GM12878 (cell line): ENCODE measurements at regions not wholly inside any gene's neighbourhood (a gene's known extent, or its start where the extent isn't known, plus 50 kb on each side); places are given as distances from the start of the nearest gene placed in this dataset.

Source experiments
- ATAC-seq: fragments of 200-7000 bp; cut with Tn5 transposase; 3 replicates; pipeline ENCODE4 v1.9.1; 2020; ENCODE audit warnings: mild to moderate bottlenecking, moderate library complexity
- BruUV-seq: library from RNA; stranded (reverse); fragments of 400-500 nt; replicated peaks from 2 replicates; lab custom pipeline; 2021; lab: Mats Ljungman, UMichigan
- CTCF ChIA-PET: fragments of 300-600 bp; sonication (Branson Sonifier 250); formaldehyde crosslinking; extraction: SDS; loops from one replicate; lab custom pipeline; 2021; ENCODE audit warnings: inconsistent platforms; lab: Yijun Ruan, JAX
- POLR2A ChIA-PET: fragments of 350-600 bp; formaldehyde crosslinking; extraction: SDS; loops from one replicate; lab custom pipeline; 2021; ENCODE audit warnings: inconsistent platforms; lab: Charles Lee
- RAD21 ChIA-PET: fragments of 300-600 bp; sonication (Branson Sonifier 250); formaldehyde crosslinking; loops from one replicate; lab custom pipeline; 2023; ENCODE audit warnings: antibody characterized with exemption; ENCODE audit not compliant: unreplicated experiment; lab: Charles Lee
- SMC1A ChIA-PET: fragments of 300-600 bp; sonication (Branson Sonifier 250); formaldehyde crosslinking; loops from one replicate; lab custom pipeline; 2023; ENCODE audit not compliant: unreplicated experiment, uncharacterized antibody; lab: Charles Lee
- DNase-seq: peaks from one replicate; pipeline ENCODE4 v3.0.0-alpha.2; 2011; ENCODE audit warnings: low read depth, low spot score
- FAIRE-seq: peaks from 3 replicates; lab custom pipeline; 2011; peaks lifted over from hg19 to GRCh38; lab: Jason Lieb, UNC
- H2AFZ ChIP-seq: 2 replicates; pipeline ENCODE4 v1.6.0; 2011; ENCODE audit warnings: low read depth, low read length, control low read depth; ENCODE audit not compliant: control insufficient read depth
- H3K27ac ChIP-seq: 2 replicates; pipeline ENCODE4 v1.5.1; 2011; ENCODE audit warnings: control low read depth; ENCODE audit not compliant: control insufficient read depth, insufficient read depth
- H3K27me3 ChIP-seq, 2 experiments: replicated peaks in 1 of 2; 2 replicates each; pipeline versions ENCODE4 v1.6.0 to v1.6.1; 2011; ENCODE audit warnings: low read length in 1 of 2; ENCODE audit not compliant: control insufficient read depth in 2 of 2, insufficient read depth in 2 of 2
- H3K36me3 ChIP-seq, 2 experiments: 2 replicates each; pipeline ENCODE4 v1.5.1; 2011; ENCODE audit warnings: low read length in 1 of 2; ENCODE audit not compliant: control insufficient read depth in 2 of 2, insufficient read depth in 2 of 2
- H3K4me1 ChIP-seq: 2 replicates; pipeline ENCODE4 v1.6.1; 2011; ENCODE audit warnings: mild to moderate bottlenecking, low read length, moderate library complexity, mixed read lengths; ENCODE audit not compliant: control insufficient read depth, insufficient read depth
- H3K4me2 ChIP-seq: 2 replicates; pipeline ENCODE4 v1.6.0; 2011; ENCODE audit warnings: control low read depth; ENCODE audit not compliant: control insufficient read depth, insufficient read depth
- H3K4me3 ChIP-seq: fragments of 200-600 bp; sonication (generic); 2 replicates; pipeline ENCODE4 v1.5.1; 2016
- H3K79me2 ChIP-seq: 2 replicates; pipeline ENCODE4 v1.6.0; 2011; ENCODE audit warnings: low read length; ENCODE audit not compliant: control insufficient read depth, insufficient read depth
- H3K9ac ChIP-seq: 2 replicates; pipeline ENCODE4 v1.8.0; 2011; ENCODE audit warnings: low read length, control low read depth, mixed read lengths; ENCODE audit not compliant: control insufficient read depth, insufficient read depth
- H3K9me3 ChIP-seq: replicated peaks from 3 replicates; pipeline ENCODE4 v1.5.1; 2011; ENCODE audit warnings: mild to moderate bottlenecking, low read length; ENCODE audit not compliant: control insufficient read depth, insufficient read depth
- H4K20me1 ChIP-seq: 2 replicates; pipeline ENCODE4 v1.6.0; 2011; ENCODE audit not compliant: control insufficient read depth, insufficient read depth
- CHD1 ChIP-seq: IDR thresholded peaks from 2 replicates; pipeline ENCODE4 v1.6.1; 2012; ENCODE audit warnings: low read depth, low read length, improper control_type of control experiment
- MEF2B ChIP-seq: fragments of 450-650 bp; IDR thresholded peaks from 2 replicates; pipeline ENCODE4 v1.6.1; 2018; ENCODE audit warnings: mild to moderate bottlenecking, moderate library complexity; ENCODE audit not compliant: partially characterized antibody, poor library complexity, severe bottlenecking
- ZNF207 ChIP-seq: fragments of 450-650 bp; IDR thresholded peaks from 2 replicates; pipeline ENCODE4 v1.6.1; 2014; ENCODE audit warnings: antibody characterized with exemption, mild to moderate bottlenecking, borderline replicate concordance
- WGBS: methylation state at CpG from one replicate; pipeline ENCODE4 v1.1.6; 2016; ENCODE audit warnings: low lambda C conversion rate; ENCODE audit not compliant: insufficient replicate concordance, insufficient coverage; ENCODE audit errors: missing lambda C conversion rate; 5-methylcytosine and 5-hydroxymethylcytosine counted together
- in situ Hi-C: fragments of 300-500 bp; cut with MboI; formaldehyde crosslinking; loops from 9 replicates; pipeline ENCODE4 v1.14.3; 2018; ENCODE audit warnings: mixed read lengths
- intact Hi-C: fragments of 100-400 bp; cut with micrococcal nuclease; formaldehyde crosslinking; loops from one replicate; pipeline ENCODE4 v1.14.2; 2022; ENCODE audit not compliant: unreplicated experiment
- TF ChIP-seq, protein P1 (sequence below): fragments of 450-650 bp; IDR thresholded peaks from 2 replicates; pipeline ENCODE4 v1.6.1; 2016; ENCODE audit warnings: mild to moderate bottlenecking
- TF ChIP-seq, protein P2 (sequence below): fragments of 450-650 bp; formaldehyde crosslinking; IDR thresholded peaks from 2 replicates; pipeline ENCODE4 v1.4.0; 2020; ENCODE audit warnings: mild to moderate bottlenecking, moderate library complexity

DNA sequence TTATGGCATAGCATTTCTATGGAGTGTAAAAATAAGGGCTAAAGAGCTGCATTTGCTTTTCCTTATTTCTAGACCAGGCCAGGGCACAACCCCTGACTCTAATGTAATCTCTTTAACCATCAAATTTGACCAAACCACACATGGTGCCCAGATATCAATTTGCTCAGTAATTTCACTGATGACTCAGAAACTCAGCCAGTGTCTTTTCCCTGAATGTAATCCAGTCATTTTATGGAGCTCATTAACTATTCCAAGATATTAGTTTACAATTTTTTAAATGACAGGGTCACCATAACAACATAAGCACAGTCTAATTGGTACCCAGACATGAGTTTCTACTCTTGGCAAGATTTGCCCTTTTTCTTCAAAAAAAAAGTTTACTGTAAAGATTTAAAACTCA is 270.8 kb upstream of the AGAP1 start:
- ChIA-PET POLR2A (no interaction called here), RAD21 (no interaction called here), CTCF (no interaction called here), SMC1A (no interaction called here)
- ATAC-seq (no peak), FAIRE-seq (no peak)
- Histone ChIP-seq H3K9ac (no peak overlapping the region), H3K27ac (no peak overlapping the region), H3K4me3 (no peak overlapping the region), H4K20me1 (no peaks in the 10 kb centered on the region), H3K4me1 (no peaks in the 10 kb centered on the region), H2AFZ (no peak overlapping the region), H3K36me3 (no peaks in the 10 kb centered on the region)
- in situ Hi-C loops: no loop called here
- BruUV-seq: no TSS peak
- TF ChIP-seq CHD1 (no peak), ZNF207 (no peak), MEF2B (no peak)
- TF ChIP-seq, protein P1, sequence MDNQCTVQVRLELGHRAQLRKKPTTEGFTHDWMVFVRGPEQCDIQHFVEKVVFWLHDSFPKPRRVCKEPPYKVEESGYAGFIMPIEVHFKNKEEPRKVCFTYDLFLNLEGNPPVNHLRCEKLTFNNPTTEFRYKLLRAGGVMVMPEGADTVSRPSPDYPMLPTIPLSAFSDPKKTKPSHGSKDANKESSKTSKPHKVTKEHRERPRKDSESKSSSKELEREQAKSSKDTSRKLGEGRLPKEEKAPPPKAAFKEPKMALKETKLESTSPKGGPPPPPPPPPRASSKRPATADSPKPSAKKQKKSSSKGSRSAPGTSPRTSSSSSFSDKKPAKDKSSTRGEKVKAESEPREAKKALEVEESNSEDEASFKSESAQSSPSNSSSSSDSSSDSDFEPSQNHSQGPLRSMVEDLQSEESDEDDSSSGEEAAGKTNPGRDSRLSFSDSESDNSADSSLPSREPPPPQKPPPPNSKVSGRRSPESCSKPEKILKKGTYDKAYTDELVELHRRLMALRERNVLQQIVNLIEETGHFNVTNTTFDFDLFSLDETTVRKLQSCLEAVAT: no peak
- TF ChIP-seq, all 136 proteins: peak for 0
- H3K27me3 ChIP-seq: no peaks in the 10 kb centered on the region
- DNase-seq: no peak
- H3K79me2 ChIP-seq: no peaks in the 10 kb centered on the region
- no peaks in the 10 kb centered on the region for H3K9me3 ChIP-seq
- no peak overlapping the region for H3K4me2 ChIP-seq
- intact Hi-C loops: no loop called here

DNA sequence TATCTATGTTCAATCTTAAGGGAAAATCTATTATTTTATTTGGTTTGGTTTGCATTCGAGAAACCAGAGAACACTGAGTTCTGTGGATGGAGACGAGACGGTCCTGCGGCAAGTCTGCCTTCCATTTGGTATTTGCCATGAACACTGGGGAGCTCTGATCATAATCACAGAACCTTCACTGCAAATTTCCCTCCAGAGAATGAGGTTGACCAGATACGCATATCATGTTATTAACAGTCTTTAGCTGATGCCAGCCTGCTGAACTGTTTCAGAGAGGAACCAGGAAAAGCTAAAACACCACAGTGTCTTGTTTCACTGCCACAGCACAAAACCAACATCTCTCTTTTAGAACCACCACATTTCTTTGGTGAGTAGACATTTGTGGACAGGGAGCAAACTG is 269.4 kb upstream of the AGAP1 start:
- FAIRE-seq (no peak), ATAC-seq (no peak), DNase-seq (no peak)
- no TSS peak for BruUV-seq
- Histone ChIP-seq H3K4me1 (no peaks in the 10 kb centered on the region), H3K36me3 (no peaks in the 10 kb centered on the region), H3K79me2 (no peaks in the 10 kb centered on the region), H3K27me3 (no peaks in the 10 kb centered on the region), H3K9ac (no peak overlapping the region), H2AFZ (no peak overlapping the region), H4K20me1 (no peaks in the 10 kb centered on the region), H3K4me2 (no peak overlapping the region), H3K9me3 (no peaks in the 10 kb centered on the region), H3K4me3 (no peak overlapping the region), H3K27ac (no peak overlapping the region)
- RAD21 ChIA-PET: no interaction called here
- TF ChIP-seq, protein P2, sequence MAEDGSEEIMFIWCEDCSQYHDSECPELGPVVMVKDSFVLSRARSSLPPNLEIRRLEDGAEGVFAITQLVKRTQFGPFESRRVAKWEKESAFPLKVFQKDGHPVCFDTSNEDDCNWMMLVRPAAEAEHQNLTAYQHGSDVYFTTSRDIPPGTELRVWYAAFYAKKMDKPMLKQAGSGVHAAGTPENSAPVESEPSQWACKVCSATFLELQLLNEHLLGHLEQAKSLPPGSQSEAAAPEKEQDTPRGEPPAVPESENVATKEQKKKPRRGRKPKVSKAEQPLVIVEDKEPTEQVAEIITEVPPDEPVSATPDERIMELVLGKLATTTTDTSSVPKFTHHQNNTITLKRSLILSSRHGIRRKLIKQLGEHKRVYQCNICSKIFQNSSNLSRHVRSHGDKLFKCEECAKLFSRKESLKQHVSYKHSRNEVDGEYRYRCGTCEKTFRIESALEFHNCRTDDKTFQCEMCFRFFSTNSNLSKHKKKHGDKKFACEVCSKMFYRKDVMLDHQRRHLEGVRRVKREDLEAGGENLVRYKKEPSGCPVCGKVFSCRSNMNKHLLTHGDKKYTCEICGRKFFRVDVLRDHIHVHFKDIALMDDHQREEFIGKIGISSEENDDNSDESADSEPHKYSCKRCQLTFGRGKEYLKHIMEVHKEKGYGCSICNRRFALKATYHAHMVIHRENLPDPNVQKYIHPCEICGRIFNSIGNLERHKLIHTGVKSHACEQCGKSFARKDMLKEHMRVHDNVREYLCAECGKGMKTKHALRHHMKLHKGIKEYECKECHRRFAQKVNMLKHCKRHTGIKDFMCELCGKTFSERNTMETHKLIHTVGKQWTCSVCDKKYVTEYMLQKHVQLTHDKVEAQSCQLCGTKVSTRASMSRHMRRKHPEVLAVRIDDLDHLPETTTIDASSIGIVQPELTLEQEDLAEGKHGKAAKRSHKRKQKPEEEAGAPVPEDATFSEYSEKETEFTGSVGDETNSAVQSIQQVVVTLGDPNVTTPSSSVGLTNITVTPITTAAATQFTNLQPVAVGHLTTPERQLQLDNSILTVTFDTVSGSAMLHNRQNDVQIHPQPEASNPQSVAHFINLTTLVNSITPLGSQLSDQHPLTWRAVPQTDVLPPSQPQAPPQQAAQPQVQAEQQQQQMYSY (CRISPR knock-in tag): no peak
- SMC1A ChIA-PET: no interaction called here
- in situ Hi-C loops: no loop called here
- POLR2A ChIA-PET: no interaction called here
- CTCF ChIA-PET: no interaction called here
- 13% methylated on average over 5 of the region's 5 CpGs for WGBS
- intact Hi-C loops: no loop called here
